ENCODE measurements at regions not wholly inside any gene's neighbourhood (a gene's known extent, or its start where the extent isn't known, plus 50 kb on each side); places are given as distances from the start of the nearest gene placed in this dataset.

DNA sequence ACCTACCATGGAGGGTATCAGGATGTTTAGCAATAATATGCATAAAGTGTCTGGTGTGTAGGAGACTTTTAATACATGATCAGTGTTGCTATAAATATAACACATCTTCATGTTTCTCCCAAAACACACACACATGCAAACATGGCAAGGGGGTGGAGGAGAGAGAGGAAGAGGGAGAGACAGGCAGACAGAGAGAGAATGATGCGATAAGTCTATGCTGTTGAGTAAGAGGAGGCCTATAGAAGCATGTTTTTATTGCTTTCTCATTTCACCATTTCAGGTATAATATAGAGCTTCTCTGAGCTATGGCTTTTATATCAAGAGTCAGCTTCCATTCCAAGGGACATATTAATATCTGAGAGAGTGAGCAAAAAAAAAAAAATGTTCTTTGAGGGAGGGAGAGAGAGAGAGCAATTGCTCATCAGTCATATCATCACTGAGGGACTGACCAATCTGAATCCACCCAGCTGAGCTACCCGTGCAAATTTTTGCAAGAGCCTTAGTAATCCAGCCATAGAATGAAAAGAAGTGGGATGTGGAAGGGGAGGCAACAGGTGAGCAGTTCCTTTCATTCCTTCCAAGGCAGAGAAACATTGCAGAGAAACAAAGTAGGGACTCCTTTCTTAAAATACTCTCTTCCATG, 54.8 kb upstream of the RASSF8 start:
- Histone ChIP-seq H3K4me1 (no peaks in the 10 kb centered on the region), H3K4me2 (ENCODE audit: low read length) (no peak overlapping the region), H3K9me3 (ENCODE audit: control insufficient read depth, low read length) (no peaks in the 10 kb centered on the region), H2AFZ (no peak overlapping the region), H3K79me2 (no peaks in the 10 kb centered on the region), H3K27me3 (ENCODE audit: control insufficient read depth, insufficient read depth, low read length) (no peaks in the 10 kb centered on the region), H3K4me3 (ENCODE audit: low read depth, low read length) (no peak overlapping the region), H3K9ac (no peak overlapping the region), H3K36me3 (ENCODE audit: control insufficient read depth, insufficient read depth, low read length) (no peaks in the 10 kb centered on the region), H3K27ac (no peak overlapping the region)
- TF ChIP-seq, protein P1, sequence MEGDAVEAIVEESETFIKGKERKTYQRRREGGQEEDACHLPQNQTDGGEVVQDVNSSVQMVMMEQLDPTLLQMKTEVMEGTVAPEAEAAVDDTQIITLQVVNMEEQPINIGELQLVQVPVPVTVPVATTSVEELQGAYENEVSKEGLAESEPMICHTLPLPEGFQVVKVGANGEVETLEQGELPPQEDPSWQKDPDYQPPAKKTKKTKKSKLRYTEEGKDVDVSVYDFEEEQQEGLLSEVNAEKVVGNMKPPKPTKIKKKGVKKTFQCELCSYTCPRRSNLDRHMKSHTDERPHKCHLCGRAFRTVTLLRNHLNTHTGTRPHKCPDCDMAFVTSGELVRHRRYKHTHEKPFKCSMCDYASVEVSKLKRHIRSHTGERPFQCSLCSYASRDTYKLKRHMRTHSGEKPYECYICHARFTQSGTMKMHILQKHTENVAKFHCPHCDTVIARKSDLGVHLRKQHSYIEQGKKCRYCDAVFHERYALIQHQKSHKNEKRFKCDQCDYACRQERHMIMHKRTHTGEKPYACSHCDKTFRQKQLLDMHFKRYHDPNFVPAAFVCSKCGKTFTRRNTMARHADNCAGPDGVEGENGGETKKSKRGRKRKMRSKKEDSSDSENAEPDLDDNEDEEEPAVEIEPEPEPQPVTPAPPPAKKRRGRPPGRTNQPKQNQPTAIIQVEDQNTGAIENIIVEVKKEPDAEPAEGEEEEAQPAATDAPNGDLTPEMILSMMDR (IDR thresholded peaks at IDR 0.05), result no peak

GRCh38 chr12:25904442-25904841, 54.0 kb upstream of the RASSF8 start:
- Histone ChIP-seq H3K27ac (no peak overlapping the region), H3K4me1 (no peaks in the 10 kb centered on the region), H3K9ac (no peak overlapping the region), H3K4me3 (ENCODE audit: low read depth, low read length) (no peak overlapping the region), H3K79me2 (no peaks in the 10 kb centered on the region), H3K4me2 (ENCODE audit: low read length) (no peak overlapping the region), H3K9me3 (ENCODE audit: control insufficient read depth, low read length) (no peaks in the 10 kb centered on the region), H2AFZ (no peak overlapping the region), H3K36me3 (ENCODE audit: control insufficient read depth, insufficient read depth, low read length) (no peaks in the 10 kb centered on the region), H3K27me3 (ENCODE audit: control insufficient read depth, insufficient read depth, low read length) (no peaks in the 10 kb centered on the region)
- TF ChIP-seq, protein P1 (IDR thresholded peaks at IDR 0.05), result no peak

DNA sequence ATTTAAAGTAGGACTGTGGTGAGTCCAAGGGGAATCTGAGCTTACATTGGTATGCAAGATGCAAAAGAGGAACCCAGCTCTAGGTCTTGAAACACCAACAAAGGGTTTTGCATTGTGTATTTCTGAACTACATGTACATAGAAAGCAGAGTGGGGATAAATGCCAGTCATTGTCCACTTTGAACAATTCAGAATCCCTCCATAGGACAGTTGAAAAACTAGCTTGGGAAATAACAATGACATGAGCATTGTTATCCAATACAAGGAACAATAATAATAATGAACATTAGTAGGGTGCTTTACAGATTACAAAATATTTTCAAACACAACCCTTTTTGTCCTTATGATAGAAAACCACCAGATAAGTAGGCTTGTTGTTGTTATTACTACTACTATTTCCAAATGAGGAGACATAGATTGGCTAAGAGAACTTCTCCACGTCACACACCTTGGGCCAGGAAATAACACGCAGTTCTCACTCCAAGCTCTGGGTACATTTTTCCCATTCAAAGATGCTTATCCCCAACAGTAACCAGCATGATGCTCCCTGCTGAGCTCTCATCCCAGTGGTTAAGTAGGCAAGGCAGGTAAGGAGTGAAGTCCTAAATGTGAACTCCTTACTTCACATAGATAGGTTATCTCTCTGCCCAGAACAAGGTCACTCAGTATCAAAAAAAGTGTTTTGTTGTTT, 51.7 kb upstream of the RASSF8 start:
- Histone ChIP-seq H3K36me3 (ENCODE audit: control insufficient read depth, insufficient read depth, low read length) (no peaks in the 10 kb centered on the region), H3K79me2 (no peaks in the 10 kb centered on the region), H2AFZ (no peak overlapping the region), H3K4me3 (ENCODE audit: low read depth, low read length) (no peak overlapping the region), H3K9me3 (ENCODE audit: control insufficient read depth, low read length) (no peaks in the 10 kb centered on the region), H3K27me3 (ENCODE audit: control insufficient read depth, insufficient read depth, low read length) (no peaks in the 10 kb centered on the region), H3K9ac (no peak overlapping the region), H3K4me2 (ENCODE audit: low read length) (no peak overlapping the region), H3K27ac (no peak overlapping the region), H3K4me1 (no peaks in the 10 kb centered on the region)
- TF ChIP-seq, protein P1 (IDR thresholded peaks at IDR 0.05), result no peak
